Hepatocyte (in vitro differentiated cells): ENCODE measurements at regions not wholly inside any gene's neighbourhood (a gene's known extent, or its start where the extent isn't known, plus 50 kb on each side); places are given as distances from the start of the nearest gene placed in this dataset.

ENCODE experiments used
- DNase-seq: peaks from one replicate; pipeline ENCODE4 v3.0.0-alpha.2; 2016; ENCODE audit warnings: low spot score
- H2AFZ ChIP-seq: fragments of 200-600 bp; sonication (generic); 2 replicates; pipeline ENCODE4 v1.6.0; 2016; ENCODE audit warnings: antibody characterized with exemption, mild to moderate bottlenecking
- H3K27ac ChIP-seq: fragments of 200-600 bp; sonication (generic); 2 replicates; pipeline ENCODE4 v1.5.1; 2016; ENCODE audit warnings: mild to moderate bottlenecking
- H3K27me3 ChIP-seq: fragments of 200-600 bp; sonication (generic); 2 replicates; pipeline ENCODE4 v1.6.1; 2016
- H3K36me3 ChIP-seq: fragments of 200-600 bp; sonication (generic); replicated peaks from 2 replicates; pipeline ENCODE4 v1.5.1; 2016; ENCODE audit warnings: low read depth; ENCODE audit not compliant: insufficient read depth
- H3K4me1 ChIP-seq: fragments of 200-600 bp; sonication (generic); 2 replicates; pipeline ENCODE4 v1.5.1; 2016; ENCODE audit warnings: mild to moderate bottlenecking, moderate library complexity; ENCODE audit not compliant: insufficient read depth
- H3K4me2 ChIP-seq: fragments of 200-600 bp; sonication (generic); 2 replicates; pipeline ENCODE4 v1.6.0; 2016
- H3K4me3 ChIP-seq: fragments of 200-600 bp; sonication (generic); 2 replicates; pipeline ENCODE4 v1.5.1; 2016; ENCODE audit warnings: mild to moderate bottlenecking
- H3K79me2 ChIP-seq: fragments of 200-600 bp; sonication (generic); 2 replicates; pipeline ENCODE4 v1.6.0; 2017; ENCODE audit warnings: mild to moderate bottlenecking
- H3K9me2 ChIP-seq: fragments of 200-600 bp; sonication (generic); replicated peaks from 2 replicates; pipeline ENCODE4 v1.6.0; 2017; ENCODE audit warnings: mild to moderate bottlenecking; ENCODE audit not compliant: insufficient read depth
- H3K9me3 ChIP-seq: fragments of 200-600 bp; sonication (generic); 2 replicates; pipeline ENCODE4 v1.5.1; 2016; ENCODE audit warnings: low read depth, mild to moderate bottlenecking
- H4K20me1 ChIP-seq: fragments of 200-600 bp; sonication (generic); 2 replicates; pipeline ENCODE4 v1.6.0; 2016; ENCODE audit warnings: mild to moderate bottlenecking; ENCODE audit not compliant: insufficient read depth, poor library complexity, severe bottlenecking
- CTCF ChIP-seq: fragments of 200-600 bp; sonication (generic); IDR thresholded peaks from 2 replicates; pipeline ENCODE4 v1.5.1; 2016; ENCODE audit warnings: antibody characterized with exemption, mild to moderate bottlenecking; ENCODE audit not compliant: poor library complexity
- EZH2 ChIP-seq: fragments of 200-600 bp; sonication (generic); IDR thresholded peaks from 2 replicates; pipeline ENCODE4 v1.6.1; 2016; ENCODE audit warnings: antibody characterized with exemption, mild to moderate bottlenecking, borderline replicate concordance
- EZH2phosphoT487 ChIP-seq: fragments of 200-600 bp; sonication (generic); IDR thresholded peaks from one replicate; pipeline ENCODE4 v1.6.1; 2018; ENCODE audit warnings: antibody characterized with exemption, mild to moderate bottlenecking, low read depth, moderate library complexity; ENCODE audit not compliant: unreplicated experiment, severe bottlenecking
- WGBS: methylation state at CpG from one replicate; pipeline ENCODE4 v1.1.6; 2016; ENCODE audit warnings: low lambda C conversion rate; ENCODE audit errors: missing lambda C conversion rate; 5-methylcytosine and 5-hydroxymethylcytosine counted together

DNA sequence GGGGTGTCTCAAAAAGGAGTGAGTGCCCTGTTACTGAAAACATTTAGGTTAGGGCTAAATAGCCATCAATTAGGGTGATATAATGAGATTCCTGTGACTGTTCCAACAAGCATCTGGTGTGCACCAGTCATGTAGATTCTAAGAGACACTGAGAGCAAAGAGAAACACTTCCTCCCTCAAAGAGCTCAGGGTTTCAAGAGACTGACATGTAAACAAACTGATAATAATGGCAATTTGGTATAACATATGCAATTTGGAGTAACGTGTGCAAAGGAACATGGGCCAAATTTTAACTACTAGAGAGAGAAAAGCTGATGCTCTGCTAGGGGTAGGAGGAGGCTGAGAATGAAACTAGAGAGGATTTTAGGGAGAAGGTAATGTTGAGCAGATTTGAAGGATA lies 237.1 kb downstream of the BMP4 start:
- no peak overlapping the region for H3K4me2 ChIP-seq
- TF ChIP-seq EZH2phosphoT487 (no peak), EZH2 (no peak), CTCF (no peak)
- peaks cover 5% of the 10 kb centered on the region for H3K9me3 ChIP-seq
- H3K27ac ChIP-seq: no peak overlapping the region
- no peaks in the 10 kb centered on the region for H3K27me3 ChIP-seq
- 54% methylated on average over 1 of the region's 1 CpG for WGBS
- no peak overlapping the region for H2AFZ ChIP-seq
- DNase-seq: no peak
- H4K20me1 ChIP-seq: no peaks in the 10 kb centered on the region
- H3K4me1 ChIP-seq: no peaks in the 10 kb centered on the region
- H3K4me3 ChIP-seq: no peak overlapping the region
- H3K36me3 ChIP-seq: no peaks in the 10 kb centered on the region
- no peaks in the 10 kb centered on the region for H3K79me2 ChIP-seq
- H3K9me2 ChIP-seq: no peaks in the 10 kb centered on the region

DNA sequence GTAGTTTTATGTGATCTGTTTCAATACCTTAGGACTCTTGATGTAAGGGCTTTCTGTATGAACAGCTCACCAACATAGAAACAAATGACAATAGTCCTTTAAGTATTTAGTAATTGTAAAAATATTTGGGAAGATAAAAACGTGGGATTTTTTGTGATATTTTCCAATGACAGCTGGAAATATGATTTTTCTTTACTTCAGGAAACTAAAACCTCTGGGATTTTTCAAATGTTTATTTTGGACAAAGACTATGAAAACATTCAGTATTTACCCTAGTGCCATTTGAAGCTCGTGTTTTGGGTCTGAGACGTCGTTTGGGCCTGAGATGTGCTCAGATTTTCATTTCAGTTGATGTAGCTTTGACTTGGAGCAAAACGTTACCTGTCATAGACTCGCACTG lies 240.0 kb downstream of the BMP4 start:
- Histone ChIP-seq H3K4me2 (no peak overlapping the region), H3K9me3 (peaks cover 5% of the 10 kb centered on the region)

DNA sequence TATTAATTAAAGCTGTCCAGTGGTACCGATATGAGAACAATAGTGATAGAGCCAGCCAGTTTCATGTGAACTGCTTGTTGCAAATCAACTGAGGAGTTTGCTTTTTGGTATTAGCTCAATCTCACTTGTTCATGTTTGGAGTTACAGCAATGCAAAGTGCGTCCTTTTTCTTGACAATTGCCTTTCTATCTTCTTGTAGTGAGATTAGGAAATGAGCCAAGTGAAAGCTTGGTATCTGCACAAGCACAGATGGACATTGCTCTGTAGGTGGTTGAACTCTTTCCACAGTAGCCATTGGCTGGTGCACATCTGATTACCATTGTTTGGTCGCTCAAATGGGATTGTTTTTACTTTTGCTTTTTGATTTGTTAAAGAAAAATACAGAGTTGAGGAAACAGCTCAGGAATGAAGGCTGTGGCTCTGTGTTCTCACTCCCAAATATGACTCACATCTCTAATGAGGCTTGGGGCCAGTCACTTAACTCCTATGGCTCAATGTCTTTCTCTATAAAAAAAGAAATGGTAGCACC lies 241.4 kb downstream of the BMP4 start:
- DNase-seq: peak; percentile 26
- Histone ChIP-seq H3K4me3 (no peak overlapping the region), H3K4me2 (peak overlapping the region; percentile 39), H3K9me2 (no peaks in the 10 kb centered on the region), H3K4me1 (no peaks in the 10 kb centered on the region), H3K27ac (no peak overlapping the region), H3K79me2 (no peaks in the 10 kb centered on the region), H3K27me3 (no peaks in the 10 kb centered on the region), H3K36me3 (no peaks in the 10 kb centered on the region), H3K9me3 (no peaks in the 10 kb centered on the region), H2AFZ (peak overlapping the region; percentile 23), H4K20me1 (no peaks in the 10 kb centered on the region)
- TF ChIP-seq CTCF (no peak), EZH2phosphoT487 (peak; percentile 78), EZH2 (no peak)
- WGBS: 53% methylated on average over 3 of the region's 3 CpGs

More for the DNA sequence above, 240.0 kb downstream of the BMP4 start:
- Histone ChIP-seq H3K36me3 (no peaks in the 10 kb centered on the region), H3K4me3 (no peak overlapping the region), H3K79me2 (no peaks in the 10 kb centered on the region), H3K9me2 (no peaks in the 10 kb centered on the region), H3K27ac (no peak overlapping the region), H2AFZ (no peak overlapping the region), H3K4me1 (no peaks in the 10 kb centered on the region), H3K27me3 (no peaks in the 10 kb centered on the region), H4K20me1 (no peaks in the 10 kb centered on the region)
- no peak for DNase-seq
- TF ChIP-seq EZH2phosphoT487: no peak
- TF ChIP-seq EZH2: no peak
- no peak for TF ChIP-seq CTCF
- 71% methylated on average over 6 of the region's 6 CpGs for WGBS
